Erythroblast (primary cell): ENCODE measurements at regions not wholly inside any gene's neighbourhood (a gene's known extent, or its start where the extent isn't known, plus 50 kb on each side); places are given as distances from the start of the nearest gene placed in this dataset.

Experiments used
- DNase-seq, 2 experiments: peaks; one replicate each; lab custom pipeline; 2025; lab: John Stamatoyannopoulos, UW
- GATA1 ChIP-seq: IDR thresholded peaks from 2 replicates; pipeline ENCODE4 v1.6.1; 2011; ENCODE audit warnings: low read depth, mild to moderate bottlenecking, control low read depth, low read length, moderate library complexity
- POLR2A ChIP-seq: IDR thresholded peaks from 2 replicates; pipeline ENCODE4 v1.6.1; 2011; ENCODE audit warnings: mild to moderate bottlenecking, low read length

GRCh38 chr3:187833375-187833774 lies 88.1 kb upstream of the BCL6 start:
- TF ChIP-seq POLR2A (no peak), GATA1 (no peak)
- no peak for DNase-seq

DNA sequence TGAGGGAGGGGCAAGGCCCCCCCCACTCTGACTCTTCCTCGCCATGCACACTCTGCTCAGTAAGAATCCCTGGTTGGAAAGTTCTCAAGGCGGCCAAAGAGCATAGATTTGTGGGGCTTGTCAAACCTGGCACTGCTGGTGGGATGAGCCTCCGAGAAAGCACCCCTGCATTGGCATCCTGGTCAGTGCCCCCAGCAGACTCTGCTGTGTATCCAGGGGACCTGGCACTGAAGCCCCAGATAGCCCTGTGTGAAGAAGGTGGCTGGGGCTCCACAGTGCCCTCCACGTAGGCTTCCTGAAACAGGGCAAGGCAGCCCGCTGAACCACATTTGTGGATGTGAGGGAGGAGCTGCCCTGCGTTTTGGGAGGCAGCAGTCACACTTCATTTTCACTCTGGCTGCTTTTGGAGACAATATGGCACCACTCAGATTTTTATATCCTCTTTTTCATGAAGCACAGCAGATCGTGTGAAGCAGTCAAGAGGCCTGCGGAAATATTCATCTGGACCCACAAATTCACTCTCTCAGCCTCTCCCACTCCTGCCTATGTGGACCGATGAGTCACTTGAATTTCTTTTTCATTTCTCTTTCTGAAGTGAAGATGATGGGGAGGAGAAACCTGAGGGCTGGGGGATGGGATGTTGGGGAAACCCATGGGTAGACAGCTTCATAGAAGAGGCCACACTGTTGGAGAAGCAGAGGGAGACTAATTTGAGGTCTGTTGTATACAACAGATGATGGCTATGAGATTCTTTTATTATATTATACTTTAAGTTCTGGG lies 88.7 kb upstream of the BCL6 start:
- no peak for DNase-seq
- TF ChIP-seq POLR2A, result no peak
- no peak for TF ChIP-seq GATA1

- no peak for DNase-seq
- TF ChIP-seq POLR2A (no peak), GATA1 (no peak)
Observed at GRCh38 chr3:187836823-187837770, 91.8 kb upstream of the BCL6 start.

DNA sequence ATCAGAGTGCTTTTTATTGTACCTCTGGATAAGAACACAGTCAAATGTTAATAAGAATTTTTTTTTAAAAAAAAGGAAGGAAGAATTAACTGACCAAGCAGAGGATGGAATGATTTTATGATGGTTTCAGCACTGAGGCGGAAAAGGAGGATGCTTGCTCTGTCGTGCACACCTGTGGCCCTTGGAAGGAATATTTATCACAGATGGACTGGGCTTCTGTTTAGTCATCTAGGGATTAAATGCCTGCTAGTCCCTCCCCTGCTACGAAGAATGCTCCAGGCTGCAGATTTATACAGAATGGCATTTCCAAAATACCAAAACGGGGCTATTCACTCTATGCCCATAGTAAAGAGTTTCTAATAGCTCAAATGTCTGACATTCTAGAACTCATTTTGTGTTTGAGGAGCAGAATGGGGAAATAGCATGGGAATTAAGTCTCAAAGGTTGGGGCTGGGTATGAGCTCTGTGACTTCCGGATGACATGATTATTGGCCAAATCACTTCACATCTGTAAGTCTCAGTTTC lies 92.8 kb upstream of the BCL6 start:
- DNase-seq, result no peak
- no peak for TF ChIP-seq GATA1
- TF ChIP-seq POLR2A, result no peak

GRCh38 chr3:187839422-187839821 lies 94.2 kb upstream of the BCL6 start:
- no peak for TF ChIP-seq GATA1
- no peak for TF ChIP-seq POLR2A

GRCh38 chr3:187840856-187841255 lies 95.6 kb upstream of the BCL6 start:
- no peak for TF ChIP-seq GATA1
- TF ChIP-seq POLR2A, result no peak
- DNase-seq, result no peak

More at GRCh38 chr3:187839422-187839821, 94.2 kb upstream of the BCL6 start:
- DNase-seq, result no peak

GRCh38 chr3:187841560-187841959 lies 96.3 kb upstream of the BCL6 start:
- no peak for DNase-seq
- TF ChIP-seq GATA1, result no peak
- no peak for TF ChIP-seq POLR2A

DNA sequence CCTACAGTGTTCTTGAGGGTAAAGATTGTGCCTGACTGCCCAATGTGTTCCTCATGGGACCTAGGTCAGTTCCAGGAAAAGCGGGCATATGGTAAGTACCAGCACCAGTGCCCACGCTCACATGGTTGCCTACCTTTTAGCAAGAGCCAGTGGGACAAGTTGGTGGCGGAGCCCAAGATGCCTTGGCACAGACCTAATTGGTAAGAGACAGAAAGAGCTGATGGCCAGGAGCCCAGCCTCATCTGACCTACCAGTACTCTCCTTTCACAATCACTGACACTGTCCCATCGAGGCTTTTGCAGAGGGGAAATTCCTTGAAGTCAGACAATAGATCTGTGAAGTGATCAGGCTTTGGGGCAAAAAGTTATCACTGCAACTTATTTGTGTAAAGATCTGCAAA lies 98.4 kb upstream of the BCL6 start:
- DNase-seq, result no peak
- TF ChIP-seq GATA1 (no peak), POLR2A (no peak)

GRCh38 chr3:187844708-187845107 lies 99.4 kb upstream of the BCL6 start:
- TF ChIP-seq GATA1 (no peak), POLR2A (no peak)
- DNase-seq, result no peak

- TF ChIP-seq GATA1, result no peak
- TF ChIP-seq POLR2A, result no peak
- no peak for DNase-seq
Observed at GRCh38 chr3:187845826-187846225, 100.6 kb upstream of the BCL6 start.

- no peak for DNase-seq
- TF ChIP-seq GATA1 (no peak), POLR2A (no peak)
Observed at GRCh38 chr3:187848401-187848800, 103.1 kb upstream of the BCL6 start.

- DNase-seq, result no peak
- no peak for TF ChIP-seq POLR2A
- no peak for TF ChIP-seq GATA1
Observed at GRCh38 chr3:187849016-187849654, 103.9 kb upstream of the BCL6 start.

- TF ChIP-seq POLR2A (no peak), GATA1 (no peak)
- no peak for DNase-seq
Observed at GRCh38 chr3:187850258-187850921, 105.1 kb upstream of the BCL6 start.
